ENCODE measurements at regions not wholly inside any gene's neighbourhood (a gene's known extent, or its start where the extent isn't known, plus 50 kb on each side); places are given as distances from the start of the nearest gene placed in this dataset.

GRCh38 chr14:85853996-85854526 is 324.1 kb downstream of the FLRT2 start:
- TF ChIP-seq CTCF (IDR thresholded peaks at IDR 0.05) (no peak), POLR2A (IDR thresholded peaks at IDR 0.05) (no peak)

Measured in thyroid gland (tissue), 4 donors.